ENCODE measurements at regions not wholly inside any gene's neighbourhood (a gene's known extent, or its start where the extent isn't known, plus 50 kb on each side); places are given as distances from the start of the nearest gene placed in this dataset.

DNA sequence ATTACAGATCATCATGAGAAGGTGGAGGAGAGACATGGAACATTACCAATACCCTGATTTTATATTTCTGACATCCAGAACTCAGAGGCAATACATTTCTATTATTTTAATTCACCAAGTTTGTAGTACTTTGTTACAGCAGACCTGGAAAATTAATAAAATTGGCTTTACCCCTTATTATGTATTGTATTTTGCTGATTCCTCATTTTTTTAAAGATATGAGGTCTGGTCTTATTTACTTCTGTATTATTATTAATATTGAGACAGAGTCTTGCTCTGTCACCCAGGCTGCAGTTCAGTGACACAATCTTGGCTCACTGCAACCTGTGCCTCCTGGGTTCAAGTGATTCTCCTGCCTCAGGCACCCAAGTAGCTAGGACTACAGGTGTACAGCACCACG lies 357.3 kb upstream of the TECRL start:
- TF ChIP-seq JUN (IDR thresholded peaks at IDR 0.05; ENCODE audit: low read depth, low read length) (no peak), POLR2A (IDR thresholded peaks at IDR 0.05; ENCODE audit: control extremely low read depth in 1 of 2, low read depth in 2 of 2, low read length in 2 of 2) (no peak), TCF12 (IDR thresholded peaks at IDR 0.05; ENCODE audit: low read depth, low read length) (no peak), CREB1 (IDR thresholded peaks at IDR 0.05) (no peak), RNF2 (IDR thresholded peaks at IDR 0.05; ENCODE audit: borderline replicate concordance, low read depth, low read length, missing control alignments, poor library complexity, severe bottlenecking) (no peak)
- TF ChIP-seq, protein P1, sequence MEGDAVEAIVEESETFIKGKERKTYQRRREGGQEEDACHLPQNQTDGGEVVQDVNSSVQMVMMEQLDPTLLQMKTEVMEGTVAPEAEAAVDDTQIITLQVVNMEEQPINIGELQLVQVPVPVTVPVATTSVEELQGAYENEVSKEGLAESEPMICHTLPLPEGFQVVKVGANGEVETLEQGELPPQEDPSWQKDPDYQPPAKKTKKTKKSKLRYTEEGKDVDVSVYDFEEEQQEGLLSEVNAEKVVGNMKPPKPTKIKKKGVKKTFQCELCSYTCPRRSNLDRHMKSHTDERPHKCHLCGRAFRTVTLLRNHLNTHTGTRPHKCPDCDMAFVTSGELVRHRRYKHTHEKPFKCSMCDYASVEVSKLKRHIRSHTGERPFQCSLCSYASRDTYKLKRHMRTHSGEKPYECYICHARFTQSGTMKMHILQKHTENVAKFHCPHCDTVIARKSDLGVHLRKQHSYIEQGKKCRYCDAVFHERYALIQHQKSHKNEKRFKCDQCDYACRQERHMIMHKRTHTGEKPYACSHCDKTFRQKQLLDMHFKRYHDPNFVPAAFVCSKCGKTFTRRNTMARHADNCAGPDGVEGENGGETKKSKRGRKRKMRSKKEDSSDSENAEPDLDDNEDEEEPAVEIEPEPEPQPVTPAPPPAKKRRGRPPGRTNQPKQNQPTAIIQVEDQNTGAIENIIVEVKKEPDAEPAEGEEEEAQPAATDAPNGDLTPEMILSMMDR (IDR thresholded peaks at IDR 0.05; ENCODE audit: control extremely low read depth in 1 of 3, insufficient read depth in 1 of 3, low read depth in 1 of 3, low read length in 3 of 3) = no peak
